ENCODE measurements at regions not wholly inside any gene's neighbourhood (a gene's known extent, or its start where the extent isn't known, plus 50 kb on each side); places are given as distances from the start of the nearest gene placed in this dataset.

- H3K27ac Mint-ChIP-seq, result no peak overlapping the region
- no peak for DNase-seq (ENCODE audit: low spot score, unreplicated experiment)
- no peak overlapping the region for H3K4me3 Mint-ChIP-seq (ENCODE audit: low read depth)
- no peaks in the 10 kb centered on the region for H3K27me3 Mint-ChIP-seq
- TF ChIP-seq, protein P1, sequence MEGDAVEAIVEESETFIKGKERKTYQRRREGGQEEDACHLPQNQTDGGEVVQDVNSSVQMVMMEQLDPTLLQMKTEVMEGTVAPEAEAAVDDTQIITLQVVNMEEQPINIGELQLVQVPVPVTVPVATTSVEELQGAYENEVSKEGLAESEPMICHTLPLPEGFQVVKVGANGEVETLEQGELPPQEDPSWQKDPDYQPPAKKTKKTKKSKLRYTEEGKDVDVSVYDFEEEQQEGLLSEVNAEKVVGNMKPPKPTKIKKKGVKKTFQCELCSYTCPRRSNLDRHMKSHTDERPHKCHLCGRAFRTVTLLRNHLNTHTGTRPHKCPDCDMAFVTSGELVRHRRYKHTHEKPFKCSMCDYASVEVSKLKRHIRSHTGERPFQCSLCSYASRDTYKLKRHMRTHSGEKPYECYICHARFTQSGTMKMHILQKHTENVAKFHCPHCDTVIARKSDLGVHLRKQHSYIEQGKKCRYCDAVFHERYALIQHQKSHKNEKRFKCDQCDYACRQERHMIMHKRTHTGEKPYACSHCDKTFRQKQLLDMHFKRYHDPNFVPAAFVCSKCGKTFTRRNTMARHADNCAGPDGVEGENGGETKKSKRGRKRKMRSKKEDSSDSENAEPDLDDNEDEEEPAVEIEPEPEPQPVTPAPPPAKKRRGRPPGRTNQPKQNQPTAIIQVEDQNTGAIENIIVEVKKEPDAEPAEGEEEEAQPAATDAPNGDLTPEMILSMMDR (IDR thresholded peaks at IDR 0.05; ENCODE audit: unreplicated experiment), result no peak
- H3K9me3 Mint-ChIP-seq (ENCODE audit: low read depth), result peaks cover 4% of the 10 kb centered on the region
- H3K4me1 Mint-ChIP-seq (ENCODE audit: low read depth), result peaks cover 6% of the 10 kb centered on the region
- no peaks in the 10 kb centered on the region for H3K36me3 Mint-ChIP-seq (ENCODE audit: insufficient read depth)
These were observed 1160.3 kb downstream of the FSTL5 start for GRCh38 chr4:161003418-161004057.

DNA sequence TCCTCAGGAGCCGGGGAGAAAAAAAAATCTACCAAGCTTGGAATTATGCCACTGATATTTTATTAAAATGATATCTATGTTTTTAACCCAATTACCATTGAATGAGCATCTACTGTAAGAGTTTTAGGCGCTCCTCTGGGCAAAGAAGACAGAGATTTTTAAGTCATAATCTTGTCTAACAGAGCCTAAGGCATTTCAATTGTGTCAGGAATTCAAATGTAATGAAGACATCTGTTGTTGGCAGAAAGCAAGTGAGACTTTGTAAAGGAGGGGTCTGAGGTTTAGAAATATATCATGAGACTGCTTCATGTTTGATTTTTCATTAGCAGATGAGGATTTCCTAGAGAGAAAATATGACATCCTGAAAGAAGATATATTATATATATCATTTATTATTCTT lies 1158.1 kb downstream of the FSTL5 start:
- peaks cover 4% of the 10 kb centered on the region for H3K9me3 Mint-ChIP-seq (ENCODE audit: low read depth)
- no peak for DNase-seq (ENCODE audit: low spot score, unreplicated experiment)
- no peak overlapping the region for H3K4me3 Mint-ChIP-seq (ENCODE audit: low read depth)
- H3K27ac Mint-ChIP-seq, result no peak overlapping the region
- H3K4me1 Mint-ChIP-seq (ENCODE audit: low read depth), result peaks cover 6% of the 10 kb centered on the region
- TF ChIP-seq, protein P1 (IDR thresholded peaks at IDR 0.05; ENCODE audit: unreplicated experiment), result no peak
- H3K27me3 Mint-ChIP-seq, result no peaks in the 10 kb centered on the region
- no peaks in the 10 kb centered on the region for H3K36me3 Mint-ChIP-seq (ENCODE audit: insufficient read depth)

DNA sequence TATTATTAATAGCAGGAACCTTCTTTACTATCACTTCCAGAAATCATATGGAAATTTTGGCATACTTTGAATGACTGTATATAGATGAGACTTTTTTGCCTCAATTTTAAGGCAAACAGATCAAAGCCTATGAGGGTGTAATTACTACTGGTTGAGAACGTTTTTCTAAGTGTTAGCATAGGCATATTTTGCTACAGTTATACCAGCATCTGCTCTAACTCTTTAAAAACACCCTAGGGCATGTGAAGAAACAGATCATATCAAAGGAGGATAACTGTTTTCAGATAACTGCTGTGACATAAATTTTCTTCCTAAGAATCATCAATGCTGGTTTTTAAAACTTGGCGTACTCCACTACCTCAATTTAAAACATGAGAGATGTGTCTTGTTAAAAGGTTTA lies 1155.3 kb downstream of the FSTL5 start:
- H3K27me3 Mint-ChIP-seq, result no peaks in the 10 kb centered on the region
- DNase-seq (ENCODE audit: low spot score, unreplicated experiment), result no peak
- no peaks in the 10 kb centered on the region for H3K9me3 Mint-ChIP-seq (ENCODE audit: low read depth)
- no peak overlapping the region for H3K27ac Mint-ChIP-seq
- H3K4me1 Mint-ChIP-seq (ENCODE audit: low read depth), result peaks cover 5% of the 10 kb centered on the region
- H3K36me3 Mint-ChIP-seq (ENCODE audit: insufficient read depth), result no peaks in the 10 kb centered on the region
- TF ChIP-seq, protein P1 (IDR thresholded peaks at IDR 0.05; ENCODE audit: unreplicated experiment), result no peak
- no peak overlapping the region for H3K4me3 Mint-ChIP-seq (ENCODE audit: low read depth)

DNA sequence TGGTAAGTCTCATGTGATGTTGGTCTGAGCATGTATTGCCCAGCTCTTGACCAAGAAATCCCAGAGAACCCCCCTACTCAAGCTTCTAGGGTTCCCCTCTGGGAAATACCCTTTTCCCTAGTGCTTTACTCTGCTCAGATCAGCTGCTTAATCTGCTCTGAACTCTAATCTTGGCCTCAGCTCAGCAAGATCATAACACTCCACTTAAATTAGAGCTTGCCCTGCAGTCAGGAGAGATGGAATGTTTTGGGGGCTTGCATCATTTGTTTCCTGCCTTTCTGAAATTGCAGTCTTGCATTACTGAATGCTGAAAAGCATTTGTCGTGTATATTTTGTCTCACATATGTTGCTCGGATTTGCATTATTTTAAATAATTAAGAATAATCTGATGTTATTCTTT lies 1153.6 kb downstream of the FSTL5 start:
- peaks cover 5% of the 10 kb centered on the region for H3K4me1 Mint-ChIP-seq (ENCODE audit: low read depth)
- no peaks in the 10 kb centered on the region for H3K36me3 Mint-ChIP-seq (ENCODE audit: insufficient read depth)
- DNase-seq (ENCODE audit: low spot score, unreplicated experiment), result no peak
- TF ChIP-seq, protein P1 (IDR thresholded peaks at IDR 0.05; ENCODE audit: unreplicated experiment), result no peak
- H3K27ac Mint-ChIP-seq, result no peak overlapping the region
- H3K9me3 Mint-ChIP-seq (ENCODE audit: low read depth), result no peaks in the 10 kb centered on the region
- H3K4me3 Mint-ChIP-seq (ENCODE audit: low read depth), result no peak overlapping the region
- no peaks in the 10 kb centered on the region for H3K27me3 Mint-ChIP-seq

Data from progenitor cell of endocrine pancreas (in vitro differentiated cells).